ENCODE measurements at regions not wholly inside any gene's neighbourhood (a gene's known extent, or its start where the extent isn't known, plus 50 kb on each side); places are given as distances from the start of the nearest gene placed in this dataset.

- 28 to 41% (median 34%) methylated on average over 2 of the region's 2 CpGs for WGBS, 4 donors
- intact Hi-C loops (cut with DNase I): no loop called here
- Histone ChIP-seq H3K27me3 (no peaks in the 10 kb centered on the region), H3K27ac (no peak overlapping the region), H3K9me3 (replicated peaks in 1 of 3) (no peaks in the 10 kb centered on the region), H3K4me3 (no peak overlapping the region), H3K4me1 (replicated peaks in 1 of 2) (no peaks in the 10 kb centered on the region), H3K36me3 (replicated peaks in 1 of 2) (no peaks in the 10 kb centered on the region)
- TF ChIP-seq POLR2A (IDR thresholded peaks at IDR 0.05): no peak
- no peak for TF ChIP-seq CTCF (IDR thresholded peaks at IDR 0.05)
- peak in 3 of 7 donors; percentile 3 to 18 (median 7) for DNase-seq
These were observed 521.6 kb upstream of the ST8SIA4 start for GRCh38 chr5:101424530-101425175.

- Histone ChIP-seq H3K27ac (no peak overlapping the region), H3K27me3 (no peaks in the 10 kb centered on the region), H3K4me1 (replicated peaks in 1 of 2) (no peaks in the 10 kb centered on the region), H3K4me3 (no peak overlapping the region), H3K36me3 (replicated peaks in 1 of 2) (no peaks in the 10 kb centered on the region), H3K9me3 (replicated peaks in 1 of 3) (no peaks in the 10 kb centered on the region)
- DNase-seq: no peak
- 0 to 11% (median 4%) methylated on average over 1 of the region's 1 CpG for WGBS, 4 donors
- intact Hi-C loops (cut with DNase I): no loop called here
- TF ChIP-seq CTCF (IDR thresholded peaks at IDR 0.05) (no peak), POLR2A (IDR thresholded peaks at IDR 0.05) (no peak)
These were observed 515.6 kb upstream of the ST8SIA4 start for GRCh38 chr5:101418713-101419118.

- TF ChIP-seq CTCF (IDR thresholded peaks at IDR 0.05) (no peak), POLR2A (IDR thresholded peaks at IDR 0.05) (no peak)
- Histone ChIP-seq H3K4me1 (replicated peaks in 1 of 2) (no peaks in the 10 kb centered on the region), H3K27me3 (no peaks in the 10 kb centered on the region), H3K4me3 (no peak overlapping the region), H3K27ac (no peak overlapping the region), H3K36me3 (replicated peaks in 1 of 2) (no peaks in the 10 kb centered on the region), H3K9me3 (replicated peaks in 1 of 3) (peaks cover 0 to 4% (median 0%) of the 10 kb centered on the region in 3 donors)
- WGBS, 4 donors: 63 to 82% (median 65%) methylated on average over 1 of the region's 1 CpG
- no peak for DNase-seq
- intact Hi-C loops (cut with DNase I): no loop called here
These were observed 501.4 kb upstream of the ST8SIA4 start for GRCh38 chr5:101404531-101404930.

GRCh38 chr5:101393795-101394450, 490.8 kb upstream of the ST8SIA4 start:
- Histone ChIP-seq H3K27me3 (no peaks in the 10 kb centered on the region), H3K9me3 (replicated peaks in 1 of 3) (no peaks in the 10 kb centered on the region), H3K4me3 (no peak overlapping the region), H3K36me3 (replicated peaks in 1 of 2) (no peaks in the 10 kb centered on the region), H3K4me1 (replicated peaks in 1 of 2) (no peaks in the 10 kb centered on the region), H3K27ac (no peak overlapping the region)
- no peak for DNase-seq
- WGBS, 4 donors: 73 to 77% (median 75%) methylated on average over 5 of the region's 5 CpGs
- TF ChIP-seq CTCF (IDR thresholded peaks at IDR 0.05): no peak
- intact Hi-C loops (cut with DNase I): no loop called here

Measured in adrenal gland (tissue), 9 donors.